MM.1S (cell line): ENCODE measurements at regions not wholly inside any gene's neighbourhood (a gene's known extent, or its start where the extent isn't known, plus 50 kb on each side); places are given as distances from the start of the nearest gene placed in this dataset.

ENCODE experiments used
- EZH2 ChIP-seq: fragments of 300-600 bp; sonication (generic); optimal IDR thresholded peaks from 2 replicates; pipeline ENCODE3; 2017; ENCODE audit warnings: low read depth, mild to moderate bottlenecking, antibody characterized with exemption, low read length, mixed read lengths
- TF ChIP-seq, protein P1 (sequence below): fragments of 300-600 bp; sonication (generic); IDR thresholded peaks from 2 replicates; pipeline ENCODE4 v1.5.1; 2016; ENCODE audit warnings: antibody characterized with exemption, low read length, mixed read lengths

DNA sequence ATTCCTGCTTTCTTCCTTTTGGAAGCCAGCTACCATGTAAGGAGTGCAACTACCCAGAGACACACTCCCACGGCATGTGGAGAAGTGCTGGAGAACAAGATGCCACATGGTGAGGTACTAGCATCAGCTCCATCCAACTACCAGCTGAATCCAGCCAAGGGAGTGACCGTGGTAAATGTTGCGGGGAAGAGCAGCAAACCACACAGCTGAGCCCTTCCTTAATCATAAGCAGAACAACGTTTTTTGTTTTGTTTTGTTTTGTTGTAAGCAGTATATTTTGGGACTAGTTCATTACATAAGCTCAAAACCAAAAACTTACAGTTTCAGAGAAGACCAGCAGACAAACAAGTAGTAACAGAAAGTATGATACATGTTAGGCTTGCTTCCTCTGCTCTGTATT is 212.6 kb upstream of the ATP10A start:
- TF ChIP-seq, protein P1, sequence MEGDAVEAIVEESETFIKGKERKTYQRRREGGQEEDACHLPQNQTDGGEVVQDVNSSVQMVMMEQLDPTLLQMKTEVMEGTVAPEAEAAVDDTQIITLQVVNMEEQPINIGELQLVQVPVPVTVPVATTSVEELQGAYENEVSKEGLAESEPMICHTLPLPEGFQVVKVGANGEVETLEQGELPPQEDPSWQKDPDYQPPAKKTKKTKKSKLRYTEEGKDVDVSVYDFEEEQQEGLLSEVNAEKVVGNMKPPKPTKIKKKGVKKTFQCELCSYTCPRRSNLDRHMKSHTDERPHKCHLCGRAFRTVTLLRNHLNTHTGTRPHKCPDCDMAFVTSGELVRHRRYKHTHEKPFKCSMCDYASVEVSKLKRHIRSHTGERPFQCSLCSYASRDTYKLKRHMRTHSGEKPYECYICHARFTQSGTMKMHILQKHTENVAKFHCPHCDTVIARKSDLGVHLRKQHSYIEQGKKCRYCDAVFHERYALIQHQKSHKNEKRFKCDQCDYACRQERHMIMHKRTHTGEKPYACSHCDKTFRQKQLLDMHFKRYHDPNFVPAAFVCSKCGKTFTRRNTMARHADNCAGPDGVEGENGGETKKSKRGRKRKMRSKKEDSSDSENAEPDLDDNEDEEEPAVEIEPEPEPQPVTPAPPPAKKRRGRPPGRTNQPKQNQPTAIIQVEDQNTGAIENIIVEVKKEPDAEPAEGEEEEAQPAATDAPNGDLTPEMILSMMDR: no peak
- TF ChIP-seq EZH2: no peak
